GM23338 (cell line): ENCODE measurements at regions not wholly inside any gene's neighbourhood (a gene's known extent, or its start where the extent isn't known, plus 50 kb on each side); places are given as distances from the start of the nearest gene placed in this dataset.

Source experiments
- ATAC-seq: fragments of 200-7000 bp; cut with Tn5 transposase; 3 replicates; pipeline ENCODE4 v1.9.1; 2020
- DNase-seq: peaks from one replicate; pipeline ENCODE4 v3.0.0-alpha.2; 2015; ENCODE audit warnings: low spot score
- H2AFZ ChIP-seq: fragments of 200-600 bp; sonication (generic); 2 replicates; pipeline ENCODE4 v1.8.0; 2016; ENCODE audit warnings: antibody characterized with exemption, mild to moderate bottlenecking, moderate library complexity
- H3F3A ChIP-seq: fragments of 200-600 bp; sonication (generic); replicated peaks from 2 replicates; pipeline ENCODE4 v1.8.0; 2017; ENCODE audit warnings: antibody characterized with exemption, mixed run types, low read depth
- H3K27ac ChIP-seq: fragments of 200-600 bp; sonication (generic); 2 replicates; pipeline ENCODE4 v1.6.1; 2016; ENCODE audit warnings: low read depth
- H3K27me3 ChIP-seq: fragments of 200-600 bp; sonication (generic); 2 replicates; pipeline ENCODE4 v1.8.0; 2016; ENCODE audit warnings: mild to moderate bottlenecking, mixed run types, moderate library complexity; ENCODE audit not compliant: insufficient read depth
- H3K36me3 ChIP-seq: fragments of 200-600 bp; sonication (generic); 2 replicates; pipeline ENCODE4 v1.8.0; 2016; ENCODE audit warnings: mild to moderate bottlenecking; ENCODE audit not compliant: insufficient read depth
- H3K4me1 ChIP-seq: fragments of 200-600 bp; sonication (generic); 2 replicates; pipeline ENCODE4 v1.8.0; 2016; ENCODE audit warnings: mild to moderate bottlenecking, moderate library complexity; ENCODE audit not compliant: insufficient read depth
- H3K4me2 ChIP-seq: fragments of 200-600 bp; sonication (generic); 2 replicates; pipeline ENCODE4 v1.7.1; 2017; ENCODE audit warnings: mixed run types
- H3K4me3 ChIP-seq: fragments of 200-600 bp; sonication (generic); 2 replicates; pipeline ENCODE4 v1.6.1; 2016; ENCODE audit warnings: mixed run types
- H3K79me2 ChIP-seq: fragments of 200-600 bp; sonication (generic); replicated peaks from 2 replicates; pipeline ENCODE4 v1.8.0; 2017; ENCODE audit warnings: mild to moderate bottlenecking; ENCODE audit not compliant: insufficient read depth
- H3K9me2 ChIP-seq: fragments of 200-600 bp; sonication (generic); 2 replicates; pipeline ENCODE4 v1.8.0; 2017; ENCODE audit not compliant: insufficient read depth
- H4K20me1 ChIP-seq: fragments of 200-600 bp; sonication (generic); replicated peaks from 2 replicates; pipeline ENCODE4 v1.8.0; 2017; ENCODE audit warnings: mild to moderate bottlenecking; ENCODE audit not compliant: insufficient read depth
- H3K27ac Mint-ChIP-seq: 2 replicates; pipeline ENCODE4 v1.8.0; 2020; ENCODE audit warnings: inconsistent platforms, mild to moderate bottlenecking, moderate library complexity, mixed read lengths
- H3K27me3 Mint-ChIP-seq: 3 replicates; pipeline ENCODE4 v1.8.0; 2022; ENCODE audit warnings: low read depth, mild to moderate bottlenecking, moderate library complexity, mixed read lengths, inconsistent platforms; ENCODE audit not compliant: insufficient read depth, poor library complexity
- H3K36me3 Mint-ChIP-seq: 3 replicates; pipeline ENCODE4 v1.8.0; 2021; ENCODE audit warnings: low read depth, mild to moderate bottlenecking, inconsistent platforms, moderate library complexity, mixed read lengths
- H3K4me1 Mint-ChIP-seq: 3 replicates; pipeline ENCODE4 v1.8.0; 2020; ENCODE audit warnings: mild to moderate bottlenecking, inconsistent platforms, mixed read lengths
- H3K4me3 Mint-ChIP-seq: 3 replicates; pipeline ENCODE4 v1.8.0; 2021; ENCODE audit warnings: moderate library complexity, mild to moderate bottlenecking, inconsistent platforms, mixed read lengths
- H3K9me3 Mint-ChIP-seq: 3 replicates; pipeline ENCODE4 v1.8.0; 2020; ENCODE audit warnings: moderate library complexity, mild to moderate bottlenecking, inconsistent platforms, mixed read lengths
- CREB1 ChIP-seq: fragments of 250-450 bp; sonication (Bioruptor Pico); IDR thresholded peaks from 2 replicates; pipeline ENCODE4 v1.5.0; 2020; ENCODE audit warnings: low read depth, mild to moderate bottlenecking, moderate library complexity
- EZH2 ChIP-seq: fragments of 200-600 bp; sonication (generic); IDR thresholded peaks from one replicate; pipeline ENCODE4 v1.8.0; 2017; ENCODE audit warnings: antibody characterized with exemption, mild to moderate bottlenecking, low read depth; ENCODE audit not compliant: unreplicated experiment
- EZH2phosphoT487 ChIP-seq: fragments of 200-600 bp; sonication (generic); IDR thresholded peaks from one replicate; pipeline ENCODE4 v1.8.1; 2018; ENCODE audit warnings: antibody characterized with exemption; ENCODE audit not compliant: unreplicated experiment
- STAT1 ChIP-seq: IDR thresholded peaks from one replicate; pipeline ENCODE4 v1.6.1; 2016; ENCODE audit warnings: antibody characterized with exemption; ENCODE audit not compliant: unreplicated experiment
- ZNF114 ChIP-seq: fragments of 250-450 bp; sonication (Bioruptor Pico); IDR thresholded peaks from 2 replicates; pipeline ENCODE4 v1.5.0; 2020; ENCODE audit warnings: mild to moderate bottlenecking, moderate library complexity
- TF ChIP-seq, protein P1 (sequence below): fragments of 250-450 bp; sonication (Bioruptor Pico); IDR thresholded peaks from 2 replicates; pipeline ENCODE4 v1.5.0; 2020; ENCODE audit warnings: mild to moderate bottlenecking, moderate library complexity

DNA sequence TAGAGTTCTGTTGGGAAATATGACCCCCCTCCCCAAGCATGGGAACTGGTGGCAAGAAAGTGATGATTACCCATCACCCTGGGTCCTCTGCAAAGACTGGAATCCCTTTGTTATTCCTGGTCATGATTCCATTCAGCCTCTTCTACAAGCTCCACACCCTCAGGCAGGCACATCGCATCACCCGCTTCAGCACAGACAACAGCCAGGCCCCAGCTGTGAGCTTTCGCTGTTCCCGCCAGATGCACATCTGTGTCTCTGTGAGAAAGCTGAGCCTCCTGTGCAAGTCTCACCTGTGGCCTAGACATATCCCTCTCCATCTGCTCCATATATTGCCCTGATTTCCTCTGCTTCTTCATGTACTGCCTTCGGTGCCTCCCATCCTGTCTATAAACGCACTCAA is 368.0 kb upstream of the RAB6C start:
- Mint-ChIP-seq H3K4me3 (no peak overlapping the region), H3K27ac (no peak overlapping the region), H3K27me3 (no peaks in the 10 kb centered on the region), H3K36me3 (0 out of 3 replicates have a peak, but pooled peaks cover 4% of the 10 kb centered on the region), H3K4me1 (peaks cover 30% of the 10 kb centered on the region), H3K9me3 (peaks cover 12% of the 10 kb centered on the region)
- Histone ChIP-seq H3K36me3 (no peaks in the 10 kb centered on the region), H3K4me3 (no peak overlapping the region), H3K4me1 (peaks cover 5% of the 10 kb centered on the region), H4K20me1 (no peaks in the 10 kb centered on the region), H2AFZ (no peak overlapping the region), H3K79me2 (no peaks in the 10 kb centered on the region), H3K4me2 (no peak overlapping the region), H3K27ac (no peak overlapping the region), H3K27me3 (no peaks in the 10 kb centered on the region), H3K9me2 (0 out of 2 replicates have a peak, but pooled peaks cover 5% of the 10 kb centered on the region), H3F3A (no peaks in the 10 kb centered on the region)
- ATAC-seq (peak; percentile 40; the same call in 2 of the 3 replicates), DNase-seq (no peak)
- TF ChIP-seq EZH2phosphoT487 = no peak
- no peak for TF ChIP-seq ZNF114 (CRISPR knock-in tag)
- TF ChIP-seq STAT1 = no peak
- no peak for TF ChIP-seq CREB1 (CRISPR knock-in tag)

DNA sequence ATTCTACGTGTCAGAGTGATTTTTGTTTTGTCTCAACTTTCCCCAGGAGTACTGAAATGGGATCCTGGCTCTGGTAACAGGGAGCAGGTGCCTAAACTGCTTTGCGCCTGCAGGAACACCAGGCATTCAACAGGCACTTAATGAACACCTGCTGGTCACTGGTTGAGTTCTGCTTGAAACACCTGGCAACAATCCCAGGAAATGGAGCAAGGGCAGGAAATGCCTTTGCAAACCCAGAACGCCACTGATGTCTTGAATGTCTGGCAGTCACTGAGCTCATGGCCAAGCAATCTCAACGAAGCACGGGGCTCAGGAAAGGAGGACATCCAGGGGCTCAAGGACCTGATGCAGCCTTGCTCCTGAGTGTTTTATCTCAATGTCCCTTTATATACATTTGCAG is 360.0 kb upstream of the RAB6C start:
- Mint-ChIP-seq H3K4me1 (peaks cover 41% of the 10 kb centered on the region), H3K4me3 (no peak overlapping the region), H3K27me3 (peaks cover 3% of the 10 kb centered on the region), H3K27ac (no peak overlapping the region), H3K9me3 (peaks cover 11% of the 10 kb centered on the region), H3K36me3 (0 out of 3 replicates have a peak, but pooled peaks cover 4% of the 10 kb centered on the region)
- DNase-seq (peak; percentile 63), ATAC-seq (peak; percentile 43; the same call in 2 of the 3 replicates)
- H3K36me3 ChIP-seq = no peaks in the 10 kb centered on the region
- no peaks in the 10 kb centered on the region for H4K20me1 ChIP-seq
- no peaks in the 10 kb centered on the region for H3K79me2 ChIP-seq
- no peak overlapping the region for H2AFZ ChIP-seq
- no peak for TF ChIP-seq ZNF114 (CRISPR knock-in tag)
- TF ChIP-seq, protein P1, sequence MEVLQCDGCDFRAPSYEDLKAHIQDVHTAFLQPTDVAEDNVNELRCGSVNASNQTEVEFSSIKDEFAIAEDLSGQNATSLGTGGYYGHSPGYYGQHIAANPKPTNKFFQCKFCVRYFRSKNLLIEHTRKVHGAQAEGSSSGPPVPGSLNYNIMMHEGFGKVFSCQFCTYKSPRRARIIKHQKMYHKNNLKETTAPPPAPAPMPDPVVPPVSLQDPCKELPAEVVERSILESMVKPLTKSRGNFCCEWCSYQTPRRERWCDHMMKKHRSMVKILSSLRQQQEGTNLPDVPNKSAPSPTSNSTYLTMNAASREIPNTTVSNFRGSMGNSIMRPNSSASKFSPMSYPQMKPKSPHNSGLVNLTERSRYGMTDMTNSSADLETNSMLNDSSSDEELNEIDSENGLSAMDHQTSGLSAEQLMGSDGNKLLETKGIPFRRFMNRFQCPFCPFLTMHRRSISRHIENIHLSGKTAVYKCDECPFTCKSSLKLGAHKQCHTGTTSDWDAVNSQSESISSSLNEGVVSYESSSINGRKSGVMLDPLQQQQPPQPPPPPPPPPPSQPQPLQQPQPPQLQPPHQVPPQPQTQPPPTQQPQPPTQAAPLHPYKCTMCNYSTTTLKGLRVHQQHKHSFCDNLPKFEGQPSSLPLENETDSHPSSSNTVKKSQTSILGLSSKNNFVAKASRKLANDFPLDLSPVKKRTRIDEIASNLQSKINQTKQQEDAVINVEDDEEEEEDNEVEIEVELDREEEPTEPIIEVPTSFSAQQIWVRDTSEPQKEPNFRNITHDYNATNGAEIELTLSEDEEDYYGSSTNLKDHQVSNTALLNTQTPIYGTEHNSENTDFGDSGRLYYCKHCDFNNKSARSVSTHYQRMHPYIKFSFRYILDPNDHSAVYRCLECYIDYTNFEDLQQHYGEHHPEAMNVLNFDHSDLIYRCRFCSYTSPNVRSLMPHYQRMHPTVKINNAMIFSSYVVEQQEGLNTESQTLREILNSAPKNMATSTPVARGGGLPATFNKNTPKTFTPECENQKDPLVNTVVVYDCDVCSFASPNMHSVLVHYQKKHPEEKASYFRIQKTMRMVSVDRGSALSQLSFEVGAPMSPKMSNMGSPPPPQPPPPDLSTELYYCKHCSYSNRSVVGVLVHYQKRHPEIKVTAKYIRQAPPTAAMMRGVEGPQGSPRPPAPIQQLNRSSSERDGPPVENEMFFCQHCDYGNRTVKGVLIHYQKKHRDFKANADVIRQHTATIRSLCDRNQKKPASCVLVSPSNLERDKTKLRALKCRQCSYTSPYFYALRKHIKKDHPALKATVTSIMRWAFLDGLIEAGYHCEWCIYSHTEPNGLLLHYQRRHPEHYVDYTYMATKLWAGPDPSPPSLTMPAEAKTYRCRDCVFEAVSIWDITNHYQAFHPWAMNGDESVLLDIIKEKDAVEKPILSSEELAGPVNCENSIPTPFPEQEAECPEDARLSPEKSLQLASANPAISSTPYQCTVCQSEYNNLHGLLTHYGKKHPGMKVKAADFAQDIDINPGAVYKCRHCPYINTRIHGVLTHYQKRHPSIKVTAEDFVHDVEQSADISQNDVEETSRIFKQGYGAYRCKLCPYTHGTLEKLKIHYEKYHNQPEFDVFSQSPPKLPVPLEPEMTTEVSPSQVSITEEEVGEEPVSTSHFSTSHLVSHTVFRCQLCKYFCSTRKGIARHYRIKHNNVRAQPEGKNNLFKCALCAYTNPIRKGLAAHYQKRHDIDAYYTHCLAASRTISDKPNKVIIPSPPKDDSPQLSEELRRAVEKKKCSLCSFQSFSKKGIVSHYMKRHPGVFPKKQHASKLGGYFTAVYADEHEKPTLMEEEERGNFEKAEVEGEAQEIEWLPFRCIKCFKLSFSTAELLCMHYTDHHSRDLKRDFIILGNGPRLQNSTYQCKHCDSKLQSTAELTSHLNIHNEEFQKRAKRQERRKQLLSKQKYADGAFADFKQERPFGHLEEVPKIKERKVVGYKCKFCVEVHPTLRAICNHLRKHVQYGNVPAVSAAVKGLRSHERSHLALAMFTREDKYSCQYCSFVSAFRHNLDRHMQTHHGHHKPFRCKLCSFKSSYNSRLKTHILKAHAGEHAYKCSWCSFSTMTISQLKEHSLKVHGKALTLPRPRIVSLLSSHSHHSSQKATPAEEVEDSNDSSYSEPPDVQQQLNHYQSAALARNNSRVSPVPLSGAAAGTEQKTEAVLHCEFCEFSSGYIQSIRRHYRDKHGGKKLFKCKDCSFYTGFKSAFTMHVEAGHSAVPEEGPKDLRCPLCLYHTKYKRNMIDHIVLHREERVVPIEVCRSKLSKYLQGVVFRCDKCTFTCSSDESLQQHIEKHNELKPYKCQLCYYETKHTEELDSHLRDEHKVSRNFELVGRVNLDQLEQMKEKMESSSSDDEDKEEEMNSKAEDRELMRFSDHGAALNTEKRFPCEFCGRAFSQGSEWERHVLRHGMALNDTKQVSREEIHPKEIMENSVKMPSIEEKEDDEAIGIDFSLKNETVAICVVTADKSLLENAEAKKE (CRISPR knock-in tag) = 0 out of 2 replicates have a peak, but pooled peaks have one; percentile 18
- TF ChIP-seq EZH2 = no peak
- H3K27ac ChIP-seq = no peak overlapping the region
- H3K27me3 ChIP-seq = no peaks in the 10 kb centered on the region
- H3F3A ChIP-seq = no peaks in the 10 kb centered on the region
- H3K4me3 ChIP-seq = no peak overlapping the region
- 0 out of 2 replicates have a peak, but pooled peaks cover 7% of the 10 kb centered on the region for H3K9me2 ChIP-seq
- peaks cover 17% of the 10 kb centered on the region for H3K4me1 ChIP-seq
- H3K4me2 ChIP-seq = no peak overlapping the region
